ENCODE measurements at regions not wholly inside any gene's neighbourhood (a gene's known extent, or its start where the extent isn't known, plus 50 kb on each side); places are given as distances from the start of the nearest gene placed in this dataset.

DNA sequence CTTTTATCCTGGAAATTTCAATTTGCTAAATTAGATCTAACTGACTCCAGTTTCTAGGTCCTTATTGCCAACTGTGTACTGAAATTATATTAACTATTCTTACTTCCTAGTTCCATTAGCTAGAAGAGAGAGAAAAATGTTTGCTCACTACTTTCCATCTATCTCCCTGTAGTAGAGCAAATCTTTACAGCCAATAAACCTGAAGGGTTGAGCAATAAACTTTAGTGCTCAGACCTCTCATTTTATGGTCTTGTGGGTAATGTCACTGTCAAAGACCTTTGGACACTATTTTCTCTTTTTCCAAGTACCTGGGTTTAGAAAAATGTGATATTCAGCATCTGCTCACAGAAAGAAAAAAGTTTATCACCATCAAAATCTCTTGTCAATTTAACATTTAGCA, 237.5 kb upstream of the GEMIN8 start:
- TF ChIP-seq POLR2A (IDR thresholded peaks at IDR 0.05) (no peak), CTCF (IDR thresholded peaks at IDR 0.05) (no peak)

All from heart left ventricle (tissue), 13 donors.